Aorta (tissue), 5 donors: ENCODE measurements at regions not wholly inside any gene's neighbourhood (a gene's known extent, or its start where the extent isn't known, plus 50 kb on each side); places are given as distances from the start of the nearest gene placed in this dataset.

Source experiments
- ATAC-seq: fragments of 200-7000 bp; cut with Tn5 transposase; one replicate; pipeline ENCODE4 v1.9.1; 2022; ENCODE audit warnings: moderate library complexity; ENCODE audit not compliant: low FRiP score
- DNase-seq, 2 donors: peaks; one replicate each; pipeline ENCODE4 v3.0.0-alpha.2; 2020
- H3K27ac ChIP-seq, 2 donors: one replicate each; pipeline ENCODE4 v1.5.1; 2013; ENCODE audit warnings: low read length in 2 of 2, mild to moderate bottlenecking in 2 of 2, moderate library complexity in 2 of 2, control low read depth in 1 of 2, inconsistent platforms in 1 of 2, low read depth in 1 of 2
- H3K27me3 ChIP-seq, 2 donors: one replicate each; pipeline ENCODE4 v1.6.1; 2013; ENCODE audit warnings: control low read depth in 1 of 2, low read length in 1 of 2, mild to moderate bottlenecking in 1 of 2, moderate library complexity in 1 of 2; ENCODE audit not compliant: insufficient read depth in 2 of 2, control insufficient read depth in 1 of 2
- H3K36me3 ChIP-seq, 2 donors: one replicate each; pipeline ENCODE4 v1.6.1; 2013; ENCODE audit warnings: control low read depth in 1 of 2, low read length in 1 of 2, mild to moderate bottlenecking in 1 of 2; ENCODE audit not compliant: insufficient read depth in 2 of 2, control insufficient read depth in 1 of 2
- H3K4me1 ChIP-seq, 2 donors: one replicate each; pipeline ENCODE4 v1.6.1; 2013; ENCODE audit warnings: low read length in 2 of 2, control low read depth in 1 of 2, mild to moderate bottlenecking in 1 of 2, moderate library complexity in 1 of 2; ENCODE audit not compliant: insufficient read depth in 2 of 2, control insufficient read depth in 1 of 2
- H3K4me3 ChIP-seq, 2 donors: one replicate each; pipeline ENCODE4 v1.5.1; 2013; ENCODE audit warnings: low read length in 2 of 2, control low read depth in 1 of 2, mild to moderate bottlenecking in 1 of 2
- H3K9me3 ChIP-seq: one replicate; pipeline ENCODE4 v1.6.1; 2013; ENCODE audit warnings: mild to moderate bottlenecking, low read length; ENCODE audit not compliant: control insufficient read depth
- WGBS, 2 donors: extraction: QIAGEN DNeasy Blood & Tissue Kit; methylation state at CpG; one replicate each; pipeline ENCODE4 v1.1.7; 2013; 5-methylcytosine and 5-hydroxymethylcytosine counted together
- intact Hi-C, 2 donors: fragments of 100-400 bp; cut with DNase I; formaldehyde crosslinking; loops; one replicate each; pipeline versions ENCODE4 v1.14.2 to v1.15.0; 2022
- donor health status: healthy with polysubstance abuse.
- donor health status: Bipolar disorder and iron deficiency.
- donor health status: DM: no; HTN: no; CAD: no.
- donor health status: DM: no; HTN: no; CAD: no.
- donor health status: DM: yes; HTN: yes; CAD: no.

DNA sequence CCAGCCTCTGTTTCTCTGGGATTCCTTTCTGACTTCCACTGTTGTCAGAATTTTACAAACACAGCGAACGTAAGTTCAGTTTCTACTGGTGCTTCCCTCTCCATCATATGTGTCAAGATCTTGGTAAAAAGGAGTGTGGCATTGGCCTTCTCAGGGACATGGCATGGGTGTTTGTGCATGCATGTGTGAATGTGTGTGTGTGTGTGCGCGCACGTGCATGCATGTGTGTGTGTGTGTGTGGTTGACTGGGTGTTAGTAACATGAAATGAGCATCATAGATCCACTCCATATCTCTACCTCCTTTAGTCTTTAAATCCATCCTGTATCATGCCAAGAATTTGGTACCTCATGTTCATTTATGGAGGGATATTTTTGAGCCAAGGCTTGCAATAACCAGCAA is 411.3 kb downstream of the NPHP4 start:
- H3K4me1 ChIP-seq: no peaks in the 10 kb centered on the region
- intact Hi-C loops: no loop called here
- H3K9me3 ChIP-seq: no peaks in the 10 kb centered on the region
- no peaks in the 10 kb centered on the region for H3K36me3 ChIP-seq
- H3K27ac ChIP-seq: no peak overlapping the region
- H3K27me3 ChIP-seq: no peaks in the 10 kb centered on the region
- 55 to 81% methylated on average over 5 of the region's 5 CpGs for WGBS, 2 donors
- no peak overlapping the region for H3K4me3 ChIP-seq
- no peak for DNase-seq
- no peak for ATAC-seq

DNA sequence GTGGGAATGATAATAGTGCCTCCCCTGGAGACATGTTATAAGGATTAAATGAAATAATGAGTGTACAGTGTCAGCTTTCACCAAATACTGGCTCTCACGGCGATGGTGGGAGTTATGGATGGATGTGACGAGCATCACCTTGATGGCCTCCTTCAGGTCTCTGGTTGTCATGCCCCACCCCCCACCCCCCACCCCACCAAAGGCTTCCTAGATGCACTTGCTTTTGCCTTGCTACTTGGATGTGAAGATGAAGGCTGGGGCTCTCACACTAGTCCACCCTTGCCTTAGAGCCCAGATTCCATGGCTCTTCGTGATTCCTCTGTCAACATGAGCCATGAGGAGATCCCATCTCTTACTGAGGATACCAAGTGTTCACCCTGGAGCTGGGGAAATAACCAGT is 412.3 kb downstream of the NPHP4 start:
- no peak overlapping the region for H3K27ac ChIP-seq
- H3K4me1 ChIP-seq: no peaks in the 10 kb centered on the region
- ATAC-seq (no peak), DNase-seq (no peak)
- H3K4me3 ChIP-seq: no peak overlapping the region
- intact Hi-C loops: no loop called here
- H3K36me3 ChIP-seq: no peaks in the 10 kb centered on the region
- no peaks in the 10 kb centered on the region for H3K9me3 ChIP-seq
- WGBS, 2 donors: 84 to 91% methylated on average over 4 of the region's 4 CpGs
- no peaks in the 10 kb centered on the region for H3K27me3 ChIP-seq

DNA sequence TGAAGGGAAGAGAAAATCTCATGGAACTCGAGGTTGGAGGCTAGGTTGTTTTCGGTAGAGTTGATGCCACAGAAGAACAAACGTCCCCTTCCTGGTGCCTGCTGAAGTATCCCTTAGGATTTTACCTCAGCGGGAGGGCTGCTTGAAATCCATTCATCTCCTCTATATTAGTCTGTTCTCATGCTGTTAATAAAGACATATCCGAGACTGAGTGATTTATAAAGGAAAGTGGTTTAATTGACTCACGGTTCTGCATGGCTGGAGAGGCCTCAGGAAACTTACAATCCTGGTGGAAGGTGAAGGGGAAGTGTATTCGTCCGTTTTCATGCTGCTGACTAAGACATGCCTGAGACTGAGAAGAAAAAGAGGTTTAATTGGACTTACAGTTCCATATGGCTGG is 413.5 kb downstream of the NPHP4 start:
- no peaks in the 10 kb centered on the region for H3K9me3 ChIP-seq
- H3K36me3 ChIP-seq: no peaks in the 10 kb centered on the region
- intact Hi-C loops: no loop called here
- DNase-seq (no peak), ATAC-seq (no peak)
- H3K27me3 ChIP-seq: no peaks in the 10 kb centered on the region
- no peak overlapping the region for H3K27ac ChIP-seq
- 62 to 66% methylated on average over 8 of the region's 8 CpGs for WGBS, 2 donors
- H3K4me1 ChIP-seq: no peaks in the 10 kb centered on the region
- H3K4me3 ChIP-seq: no peak overlapping the region

DNA sequence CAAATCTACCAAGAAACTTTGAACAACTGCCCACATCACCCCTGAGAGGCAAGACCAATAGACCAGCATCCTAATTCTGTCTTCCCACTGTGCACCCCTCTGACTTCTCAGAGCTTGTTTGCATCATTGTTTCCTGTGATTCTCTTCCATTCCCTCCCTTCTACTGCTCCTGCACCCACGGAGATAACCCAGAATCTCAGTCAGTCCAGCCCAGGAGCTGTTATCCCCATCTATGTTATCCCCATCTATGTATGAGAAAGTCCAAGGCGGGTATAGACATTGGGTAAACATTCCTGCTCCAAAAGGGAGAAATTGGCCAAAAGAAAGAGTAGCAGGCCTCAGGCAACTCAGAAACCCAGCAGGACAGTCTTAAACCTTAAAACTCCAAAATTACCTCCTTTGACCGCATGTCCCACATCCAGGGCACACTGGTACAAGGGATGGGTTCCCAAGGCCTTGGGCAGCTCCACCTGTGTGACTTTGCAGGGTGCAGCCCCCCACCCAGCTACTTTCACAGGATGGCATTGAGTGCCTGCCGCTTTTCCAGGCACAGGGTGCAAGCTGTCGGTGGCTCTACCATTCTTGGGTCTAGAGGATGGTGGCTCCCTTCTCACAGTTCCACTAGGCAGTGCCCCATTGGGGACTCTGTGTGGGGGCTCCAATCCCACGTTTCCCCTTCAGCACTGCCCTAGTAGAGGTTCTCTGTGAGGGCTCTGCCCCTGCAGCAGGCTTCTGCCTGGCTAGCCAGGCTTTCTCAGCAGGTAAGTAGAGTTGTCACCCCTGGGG is 414.8 kb downstream of the NPHP4 start:
- 65 to 69% methylated on average over 6 of the region's 6 CpGs for WGBS, 2 donors
- no peak overlapping the region for H3K4me3 ChIP-seq
- no peak for DNase-seq
- no peaks in the 10 kb centered on the region for H3K9me3 ChIP-seq
- no peak overlapping the region for H3K27ac ChIP-seq
- intact Hi-C loops: no loop called here
- no peaks in the 10 kb centered on the region for H3K4me1 ChIP-seq
- H3K36me3 ChIP-seq: no peaks in the 10 kb centered on the region
- ATAC-seq: no peak
- no peaks in the 10 kb centered on the region for H3K27me3 ChIP-seq

DNA sequence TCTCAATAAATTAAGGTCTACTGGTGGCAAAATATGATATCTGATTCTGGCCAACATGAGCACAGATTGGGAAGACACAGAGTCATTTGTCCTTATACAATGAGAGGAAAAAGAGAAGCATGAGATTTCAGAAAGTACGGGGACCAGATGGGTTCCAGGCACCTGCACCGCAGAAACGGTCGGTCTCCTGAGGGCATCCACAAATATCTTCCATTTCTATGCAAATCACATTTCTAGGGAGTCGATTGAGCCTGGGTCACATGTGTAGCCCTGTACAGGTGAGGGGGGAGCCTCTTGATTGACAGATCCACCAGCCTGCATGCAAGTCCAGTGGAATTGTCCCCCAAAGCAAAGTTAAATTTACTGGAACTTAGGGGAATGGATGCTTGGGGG is 415.6 kb downstream of the NPHP4 start:
- H3K9me3 ChIP-seq: no peaks in the 10 kb centered on the region
- WGBS, 2 donors: 84 to 87% methylated on average over 5 of the region's 5 CpGs

DNA sequence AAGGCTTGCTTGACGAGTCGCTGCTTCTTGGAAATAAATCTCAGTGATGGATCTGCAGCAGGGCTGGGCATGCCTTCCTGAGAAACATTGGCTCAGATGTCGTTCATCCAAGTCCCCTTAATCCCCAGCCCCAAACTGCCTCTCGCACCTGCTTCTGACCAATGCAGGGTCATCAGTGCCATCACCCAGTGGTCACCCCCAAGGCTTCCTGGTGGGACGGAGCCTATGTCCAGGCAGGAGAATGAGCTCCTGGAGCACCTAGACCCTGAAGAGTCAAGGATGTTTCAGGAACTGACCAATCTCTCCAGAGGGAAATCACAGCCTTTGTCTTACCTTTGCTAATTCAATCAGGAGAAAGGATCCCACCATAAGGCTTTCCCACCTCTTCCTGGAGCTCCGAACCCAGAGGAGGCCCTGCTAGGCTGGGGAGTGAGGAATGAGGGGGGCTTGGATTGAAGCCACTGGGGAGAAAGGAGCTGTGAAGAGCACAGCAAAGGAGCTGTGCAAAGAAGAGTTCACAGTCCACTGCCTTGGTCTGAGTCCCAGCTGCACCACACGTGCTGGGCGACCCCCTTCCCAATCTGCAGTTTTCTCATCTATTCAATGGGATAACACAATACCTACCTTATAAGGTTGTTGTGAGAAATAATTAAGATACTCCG is 416.1 kb downstream of the NPHP4 start:
- ATAC-seq (no peak), DNase-seq (no peak)
- intact Hi-C loops: no loop called here
- 62 to 67% methylated on average over 9 of the region's 9 CpGs for WGBS, 2 donors
- H3K27ac ChIP-seq: no peak overlapping the region
- no peak overlapping the region for H3K4me3 ChIP-seq
- H3K4me1 ChIP-seq: no peaks in the 10 kb centered on the region
- no peaks in the 10 kb centered on the region for H3K27me3 ChIP-seq
- H3K36me3 ChIP-seq: no peaks in the 10 kb centered on the region
- no peaks in the 10 kb centered on the region for H3K9me3 ChIP-seq

More for the DNA sequence above, 415.6 kb downstream of the NPHP4 start:
- no peak for DNase-seq
- Histone ChIP-seq H3K36me3 (no peaks in the 10 kb centered on the region), H3K4me1 (no peaks in the 10 kb centered on the region), H3K27me3 (no peaks in the 10 kb centered on the region), H3K27ac (no peak overlapping the region), H3K4me3 (no peak overlapping the region)
- intact Hi-C loops: no loop called here
- no peak for ATAC-seq

DNA sequence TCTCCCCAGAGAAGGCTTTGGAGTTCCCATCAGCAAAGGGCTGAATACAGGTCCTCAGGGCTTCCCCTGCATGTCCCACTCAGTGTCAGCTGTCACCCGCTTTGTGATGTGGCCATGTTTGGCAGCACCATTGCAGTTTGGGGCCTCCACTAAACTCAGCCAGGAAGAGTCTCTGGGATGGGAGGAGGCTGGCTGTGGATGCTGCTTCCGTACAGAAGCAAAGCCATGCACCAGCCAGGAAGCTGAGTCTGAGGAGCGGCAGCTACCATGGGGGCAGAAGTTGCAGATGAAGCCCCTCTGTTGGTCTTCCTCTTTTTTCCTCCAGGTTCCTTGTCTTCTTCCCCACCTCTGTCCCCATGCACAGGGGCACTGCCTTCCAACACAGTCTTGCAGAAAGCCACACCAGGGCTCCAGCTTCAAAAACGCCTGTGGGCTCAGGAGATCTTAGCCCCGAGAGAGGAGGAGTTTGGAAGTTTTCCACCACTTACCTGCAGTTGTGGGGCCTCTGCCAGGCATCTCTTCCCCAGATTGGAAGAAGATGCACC is 416.8 kb downstream of the NPHP4 start:
- no peaks in the 10 kb centered on the region for H3K4me1 ChIP-seq
- intact Hi-C loops: no loop called here
- no peaks in the 10 kb centered on the region for H3K9me3 ChIP-seq
- no peaks in the 10 kb centered on the region for H3K27me3 ChIP-seq
- no peak overlapping the region for H3K27ac ChIP-seq
- ATAC-seq (no peak), DNase-seq (no peak)
- H3K36me3 ChIP-seq: no peaks in the 10 kb centered on the region
- 76 to 79% methylated on average over 5 of the region's 5 CpGs for WGBS, 2 donors
- H3K4me3 ChIP-seq: no peak overlapping the region

DNA sequence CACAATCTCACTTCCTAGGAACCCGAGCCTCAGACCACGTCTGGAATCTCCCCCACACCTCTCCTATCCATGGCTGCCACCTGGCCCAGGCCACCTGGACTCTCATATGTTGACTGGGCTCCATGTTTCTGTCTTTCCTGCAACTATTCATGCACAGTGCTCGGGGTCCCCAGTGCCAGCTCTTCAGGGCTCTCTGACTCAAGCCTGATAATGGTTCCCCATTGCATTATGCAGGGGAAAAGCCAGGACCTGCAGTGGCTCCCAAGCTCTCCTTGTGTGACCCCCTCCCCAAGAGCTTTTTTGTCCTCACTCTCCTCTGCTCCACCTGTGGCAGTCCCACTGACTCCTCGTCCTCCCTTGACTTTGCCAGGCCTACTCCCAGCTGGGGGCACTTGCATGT is 417.6 kb downstream of the NPHP4 start:
- ATAC-seq (no peak), DNase-seq (no peak)
- Histone ChIP-seq H3K4me3 (no peak overlapping the region), H3K27ac (no peak overlapping the region), H3K36me3 (no peaks in the 10 kb centered on the region), H3K9me3 (no peaks in the 10 kb centered on the region), H3K27me3 (no peaks in the 10 kb centered on the region), H3K4me1 (no peaks in the 10 kb centered on the region)
- WGBS, 2 donors: 43 to 58% methylated on average over 4 of the region's 4 CpGs
- intact Hi-C loops: no loop called here

DNA sequence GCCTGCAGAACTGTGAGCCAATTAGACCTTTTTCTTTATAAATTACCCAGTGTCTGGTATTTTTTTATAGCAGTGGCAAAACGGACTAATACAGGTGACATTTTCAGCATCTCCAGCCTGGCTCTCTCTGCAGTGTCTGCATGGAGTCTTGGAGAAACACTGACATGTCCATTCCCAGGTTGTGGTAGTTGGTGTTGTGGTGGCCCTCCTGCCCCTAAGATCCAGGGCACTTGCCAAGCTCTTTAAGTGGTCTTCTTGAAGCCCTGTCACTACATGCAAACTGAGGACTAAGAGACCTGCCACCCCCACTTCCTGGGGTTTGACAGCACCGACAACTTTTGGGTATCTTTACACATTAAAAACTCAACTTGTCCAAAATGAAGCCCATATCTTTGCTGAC is 419.4 kb downstream of the NPHP4 start:
- DNase-seq (no peak), ATAC-seq (no peak)
- H3K4me1 ChIP-seq: no peaks in the 10 kb centered on the region
- no peaks in the 10 kb centered on the region for H3K36me3 ChIP-seq
- no peak overlapping the region for H3K27ac ChIP-seq
- no peak overlapping the region for H3K4me3 ChIP-seq
- H3K9me3 ChIP-seq: no peaks in the 10 kb centered on the region
- intact Hi-C loops: no loop called here
- no peaks in the 10 kb centered on the region for H3K27me3 ChIP-seq
- 68 to 71% methylated on average over 2 of the region's 2 CpGs for WGBS, 2 donors
